ENCODE measurements at regions not wholly inside any gene's neighbourhood (a gene's known extent, or its start where the extent isn't known, plus 50 kb on each side); places are given as distances from the start of the nearest gene placed in this dataset.

GRCh38 chr19:30916238-30916637, 433.0 kb downstream of the TSHZ3 start:
- Histone ChIP-seq H3K27me3 (no peaks in the 10 kb centered on the region), H3K4me3 (no peak overlapping the region), H3K9me3 (no peaks in the 10 kb centered on the region), H3K36me3 (no peaks in the 10 kb centered on the region), H3K4me1 (no peaks in the 10 kb centered on the region), H3K27ac (no peak overlapping the region)
- no peak for TF ChIP-seq CTCF (IDR thresholded peaks at IDR 0.05)
- DNase-seq (ENCODE audit: low spot score), result no peak

- TF ChIP-seq CTCF (IDR thresholded peaks at IDR 0.05), result no peak
Observed at GRCh38 chr19:30911491-30911890, 437.7 kb downstream of the TSHZ3 start.

GRCh38 chr19:30910485-30911240, 438.6 kb downstream of the TSHZ3 start:
- Histone ChIP-seq H3K4me3 (no peak overlapping the region), H3K27ac (no peak overlapping the region), H3K36me3 (no peaks in the 10 kb centered on the region), H3K4me1 (no peaks in the 10 kb centered on the region), H3K9me3 (no peaks in the 10 kb centered on the region), H3K27me3 (no peaks in the 10 kb centered on the region)
- DNase-seq (ENCODE audit: low spot score), result no peak
- no peak for TF ChIP-seq CTCF (IDR thresholded peaks at IDR 0.05)

More at GRCh38 chr19:30911491-30911890, 437.7 kb downstream of the TSHZ3 start:
- Histone ChIP-seq H3K9me3 (no peaks in the 10 kb centered on the region), H3K36me3 (no peaks in the 10 kb centered on the region), H3K4me3 (no peak overlapping the region), H3K27ac (no peak overlapping the region), H3K4me1 (no peaks in the 10 kb centered on the region), H3K27me3 (no peaks in the 10 kb centered on the region)
- no peak for DNase-seq (ENCODE audit: low spot score)

DNA sequence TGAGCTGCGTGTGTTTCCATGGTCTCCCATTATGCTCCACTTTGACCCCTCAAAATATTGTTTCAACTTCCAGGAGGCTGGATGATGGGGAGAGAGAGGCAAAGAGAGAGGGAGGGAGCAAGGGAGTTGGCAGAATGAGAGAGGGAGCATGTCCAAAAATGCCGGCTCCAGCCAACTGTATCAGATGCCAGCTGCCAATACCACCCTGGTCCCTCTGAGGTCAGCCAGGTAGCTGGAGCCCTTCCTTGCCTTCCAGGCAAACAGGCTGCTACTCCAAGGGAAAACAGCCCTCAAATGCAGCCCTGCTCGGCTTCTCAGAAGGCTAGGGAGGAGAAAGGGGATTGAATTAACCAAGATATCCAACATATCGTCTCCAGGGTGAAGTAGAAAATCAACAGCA, 440.0 kb downstream of the TSHZ3 start:
- DNase-seq (ENCODE audit: low spot score), result no peak
- no peak for TF ChIP-seq CTCF (IDR thresholded peaks at IDR 0.05)
- Histone ChIP-seq H3K27me3 (no peaks in the 10 kb centered on the region), H3K27ac (no peak overlapping the region), H3K4me1 (no peaks in the 10 kb centered on the region), H3K36me3 (no peaks in the 10 kb centered on the region), H3K9me3 (no peaks in the 10 kb centered on the region), H3K4me3 (no peak overlapping the region)

- no peak for DNase-seq (ENCODE audit: low spot score)
- Histone ChIP-seq H3K4me3 (no peak overlapping the region), H3K27ac (no peak overlapping the region), H3K9me3 (no peaks in the 10 kb centered on the region), H3K4me1 (no peaks in the 10 kb centered on the region), H3K27me3 (no peaks in the 10 kb centered on the region), H3K36me3 (no peaks in the 10 kb centered on the region)
- no peak for TF ChIP-seq CTCF (IDR thresholded peaks at IDR 0.05)
Observed at GRCh38 chr19:30908262-30908771, 440.9 kb downstream of the TSHZ3 start.

DNA sequence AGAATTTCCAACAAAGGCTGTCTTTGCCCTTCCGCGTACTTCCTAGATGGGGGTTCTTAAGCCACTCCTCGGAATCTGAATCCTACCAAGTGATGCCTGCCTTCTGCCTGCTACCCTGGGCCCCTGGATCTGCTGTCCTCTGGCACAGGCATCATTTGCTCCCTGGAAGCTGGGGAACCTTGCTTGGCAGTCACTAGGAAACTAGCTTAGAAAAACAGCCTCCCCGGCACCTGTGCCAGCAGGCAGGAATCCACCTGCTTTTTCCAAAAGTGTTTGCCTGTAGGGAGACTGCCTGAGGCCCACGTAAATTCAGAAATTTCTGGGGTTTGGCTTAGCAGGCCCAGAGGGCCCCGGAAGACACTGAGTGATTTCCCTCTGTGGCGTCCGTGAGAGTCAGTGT, 442.4 kb downstream of the TSHZ3 start:
- DNase-seq (ENCODE audit: low spot score), result no peak
- H3K4me3 ChIP-seq, result no peak overlapping the region
- no peaks in the 10 kb centered on the region for H3K27me3 ChIP-seq
- no peaks in the 10 kb centered on the region for H3K36me3 ChIP-seq
- no peak overlapping the region for H3K27ac ChIP-seq
- H3K4me1 ChIP-seq, result no peaks in the 10 kb centered on the region
- no peak for TF ChIP-seq CTCF (IDR thresholded peaks at IDR 0.05)
- no peaks in the 10 kb centered on the region for H3K9me3 ChIP-seq

Data from right atrium auricular region (tissue), 2 donors.